Prostate gland (tissue), 2 donors: ENCODE measurements at regions not wholly inside any gene's neighbourhood (a gene's known extent, or its start where the extent isn't known, plus 50 kb on each side); places are given as distances from the start of the nearest gene placed in this dataset.

Experiments
- CTCF ChIP-seq, 4 experiments: fragments of 200-600 bp in 2 of 4; fragments of 450-650 bp in 2 of 4; sonication (generic) in 2 of 4; IDR thresholded peaks; 1 replicate in 3 of 4; 2 replicates in 1 of 4; pipeline ENCODE4 v1.5.1; 2016 to 2019; ENCODE audit warnings: antibody characterized with exemption in 4 of 4, mild to moderate bottlenecking in 2 of 4, moderate library complexity in 2 of 4
- POLR2AphosphoS5 ChIP-seq: sonication (generic); formaldehyde crosslinking; IDR thresholded peaks from one replicate; pipeline ENCODE4 v1.6.1; 2017; ENCODE audit warnings: antibody characterized with exemption

DNA sequence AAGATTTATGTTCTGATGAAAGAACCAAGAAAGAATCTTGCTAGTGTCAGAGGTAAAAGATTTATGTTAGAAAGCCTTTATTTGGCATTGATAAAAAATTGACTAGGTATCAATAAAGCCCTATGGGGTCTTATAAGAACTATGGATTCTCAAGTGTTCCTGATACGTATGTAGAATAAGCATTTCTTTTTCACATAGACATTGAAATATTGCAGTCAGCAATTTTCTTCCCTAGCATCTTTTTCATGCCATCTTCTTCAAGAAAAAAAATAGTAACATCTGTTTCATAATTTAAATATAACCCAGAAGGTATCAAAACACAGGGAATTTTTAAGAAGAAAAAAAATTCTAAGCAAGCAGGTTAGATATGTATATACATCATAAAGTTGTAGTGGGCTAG lies 230.6 kb downstream of the CENPW start:
- no peak for TF ChIP-seq CTCF (IDR thresholded peaks at IDR 0.05)
- TF ChIP-seq POLR2AphosphoS5 = no peak
